ENCODE measurements at regions not wholly inside any gene's neighbourhood (a gene's known extent, or its start where the extent isn't known, plus 50 kb on each side); places are given as distances from the start of the nearest gene placed in this dataset.

DNA sequence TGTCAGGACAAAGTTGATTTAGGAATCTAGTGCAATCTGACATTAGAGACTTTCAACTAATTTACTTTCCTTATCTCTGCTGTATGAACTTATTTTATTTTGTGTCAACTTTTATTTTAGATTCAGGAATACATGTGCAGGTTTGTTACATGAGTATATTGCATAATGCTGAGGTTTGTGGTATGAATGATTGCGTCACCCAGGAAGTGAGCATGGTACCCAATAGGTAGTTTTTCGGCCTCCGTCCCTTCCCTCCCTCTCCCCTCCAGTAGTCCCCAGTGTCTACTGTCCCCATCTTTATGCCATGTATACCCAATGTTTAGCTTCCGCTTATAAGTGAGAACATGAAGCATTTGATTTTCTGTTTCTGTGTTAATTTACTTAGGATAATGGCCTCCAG, 68.7 kb upstream of the TEX13D start:
- TF ChIP-seq ISL1 (CRISPR knock-in tag; IDR thresholded peaks at IDR 0.05) (no peak), RARB (CRISPR knock-in tag; IDR thresholded peaks at IDR 0.05) (no peak), TOX (CRISPR knock-in tag; IDR thresholded peaks at IDR 0.05; ENCODE audit: borderline replicate concordance) (no peak), ZNF565 (CRISPR knock-in tag; conservative IDR thresholded peaks at IDR 0.05; ENCODE audit: low read depth) (no peak), ARNTL (CRISPR knock-in tag; IDR thresholded peaks at IDR 0.05; ENCODE audit: borderline replicate concordance, low read depth) (no peak), ESRRG (CRISPR knock-in tag; IDR thresholded peaks at IDR 0.05) (no peak), ZC3H10 (CRISPR knock-in tag; IDR thresholded peaks at IDR 0.05) (no peak), BACH2 (CRISPR knock-in tag; IDR thresholded peaks at IDR 0.05; ENCODE audit: borderline replicate concordance) (no peak)
- TF ChIP-seq, protein P1, sequence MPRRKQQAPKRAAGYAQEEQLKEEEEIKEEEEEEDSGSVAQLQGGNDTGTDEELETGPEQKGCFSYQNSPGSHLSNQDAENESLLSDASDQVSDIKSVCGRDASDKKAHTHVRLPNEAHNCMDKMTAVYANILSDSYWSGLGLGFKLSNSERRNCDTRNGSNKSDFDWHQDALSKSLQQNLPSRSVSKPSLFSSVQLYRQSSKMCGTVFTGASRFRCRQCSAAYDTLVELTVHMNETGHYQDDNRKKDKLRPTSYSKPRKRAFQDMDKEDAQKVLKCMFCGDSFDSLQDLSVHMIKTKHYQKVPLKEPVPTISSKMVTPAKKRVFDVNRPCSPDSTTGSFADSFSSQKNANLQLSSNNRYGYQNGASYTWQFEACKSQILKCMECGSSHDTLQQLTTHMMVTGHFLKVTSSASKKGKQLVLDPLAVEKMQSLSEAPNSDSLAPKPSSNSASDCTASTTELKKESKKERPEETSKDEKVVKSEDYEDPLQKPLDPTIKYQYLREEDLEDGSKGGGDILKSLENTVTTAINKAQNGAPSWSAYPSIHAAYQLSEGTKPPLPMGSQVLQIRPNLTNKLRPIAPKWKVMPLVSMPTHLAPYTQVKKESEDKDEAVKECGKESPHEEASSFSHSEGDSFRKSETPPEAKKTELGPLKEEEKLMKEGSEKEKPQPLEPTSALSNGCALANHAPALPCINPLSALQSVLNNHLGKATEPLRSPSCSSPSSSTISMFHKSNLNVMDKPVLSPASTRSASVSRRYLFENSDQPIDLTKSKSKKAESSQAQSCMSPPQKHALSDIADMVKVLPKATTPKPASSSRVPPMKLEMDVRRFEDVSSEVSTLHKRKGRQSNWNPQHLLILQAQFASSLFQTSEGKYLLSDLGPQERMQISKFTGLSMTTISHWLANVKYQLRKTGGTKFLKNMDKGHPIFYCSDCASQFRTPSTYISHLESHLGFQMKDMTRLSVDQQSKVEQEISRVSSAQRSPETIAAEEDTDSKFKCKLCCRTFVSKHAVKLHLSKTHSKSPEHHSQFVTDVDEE (CRISPR knock-in tag; IDR thresholded peaks at IDR 0.05) = no peak
- TF ChIP-seq, protein P2, sequence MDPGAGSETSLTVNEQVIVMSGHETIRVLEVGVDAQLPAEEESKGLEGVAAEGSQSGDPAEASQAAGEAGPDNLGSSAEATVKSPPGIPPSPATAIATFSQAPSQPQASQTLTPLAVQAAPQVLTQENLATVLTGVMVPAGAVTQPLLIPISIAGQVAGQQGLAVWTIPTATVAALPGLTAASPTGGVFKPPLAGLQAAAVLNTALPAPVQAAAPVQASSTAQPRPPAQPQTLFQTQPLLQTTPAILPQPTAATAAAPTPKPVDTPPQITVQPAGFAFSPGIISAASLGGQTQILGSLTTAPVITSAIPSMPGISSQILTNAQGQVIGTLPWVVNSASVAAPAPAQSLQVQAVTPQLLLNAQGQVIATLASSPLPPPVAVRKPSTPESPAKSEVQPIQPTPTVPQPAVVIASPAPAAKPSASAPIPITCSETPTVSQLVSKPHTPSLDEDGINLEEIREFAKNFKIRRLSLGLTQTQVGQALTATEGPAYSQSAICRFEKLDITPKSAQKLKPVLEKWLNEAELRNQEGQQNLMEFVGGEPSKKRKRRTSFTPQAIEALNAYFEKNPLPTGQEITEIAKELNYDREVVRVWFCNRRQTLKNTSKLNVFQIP (CRISPR knock-in tag; IDR thresholded peaks at IDR 0.05; ENCODE audit: borderline replicate concordance, low read depth) = no peak
- TF ChIP-seq, protein P3, sequence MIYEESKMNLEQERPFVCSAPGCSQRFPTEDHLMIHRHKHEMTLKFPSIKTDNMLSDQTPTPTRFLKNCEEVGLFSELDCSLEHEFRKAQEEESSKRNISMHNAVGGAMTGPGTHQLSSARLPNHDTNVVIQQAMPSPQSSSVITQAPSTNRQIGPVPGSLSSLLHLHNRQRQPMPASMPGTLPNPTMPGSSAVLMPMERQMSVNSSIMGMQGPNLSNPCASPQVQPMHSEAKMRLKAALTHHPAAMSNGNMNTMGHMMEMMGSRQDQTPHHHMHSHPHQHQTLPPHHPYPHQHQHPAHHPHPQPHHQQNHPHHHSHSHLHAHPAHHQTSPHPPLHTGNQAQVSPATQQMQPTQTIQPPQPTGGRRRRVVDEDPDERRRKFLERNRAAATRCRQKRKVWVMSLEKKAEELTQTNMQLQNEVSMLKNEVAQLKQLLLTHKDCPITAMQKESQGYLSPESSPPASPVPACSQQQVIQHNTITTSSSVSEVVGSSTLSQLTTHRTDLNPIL (CRISPR knock-in tag; IDR thresholded peaks at IDR 0.05; ENCODE audit: low read depth) = no peak
- ATAC-seq = no peak

DNA sequence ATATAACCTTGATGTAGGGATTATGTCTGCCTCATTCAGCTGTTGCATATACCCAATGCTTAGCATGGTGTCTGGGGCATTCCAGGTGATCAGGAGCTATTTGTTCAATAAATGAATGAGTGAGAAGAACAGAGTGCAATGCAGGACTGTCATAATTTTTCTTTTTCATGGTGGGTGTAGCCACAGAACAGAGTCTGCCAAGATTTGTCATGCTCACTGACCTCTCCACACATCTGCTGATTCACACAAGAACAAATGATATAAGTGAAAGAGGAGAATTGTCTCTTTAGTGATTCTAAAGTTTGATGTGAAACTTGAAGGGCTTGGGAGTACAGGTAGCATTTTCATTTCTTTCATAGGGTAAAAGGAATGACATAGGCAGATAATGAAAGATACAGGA, 64.4 kb upstream of the TEX13D start:
- TF ChIP-seq RARB (CRISPR knock-in tag; IDR thresholded peaks at IDR 0.05) (no peak), ISL1 (CRISPR knock-in tag; IDR thresholded peaks at IDR 0.05) (no peak), CSDC2 (CRISPR knock-in tag; IDR thresholded peaks at IDR 0.05) (no peak), ZNF70 (CRISPR knock-in tag; IDR thresholded peaks at IDR 0.05) (no peak), ZFP3 (CRISPR knock-in tag; IDR thresholded peaks at IDR 0.05) (no peak), GLIS3 (CRISPR knock-in tag; IDR thresholded peaks at IDR 0.05) (no peak), TOX (CRISPR knock-in tag; IDR thresholded peaks at IDR 0.05; ENCODE audit: borderline replicate concordance) (no peak), PPARA (CRISPR knock-in tag; IDR thresholded peaks at IDR 0.05; ENCODE audit: borderline replicate concordance) (no peak), OSR1 (CRISPR knock-in tag; IDR thresholded peaks at IDR 0.05) (no peak), ZNF8 (CRISPR knock-in tag; IDR thresholded peaks at IDR 0.05) (no peak), TCF4 (CRISPR knock-in tag; IDR thresholded peaks at IDR 0.05; ENCODE audit: borderline replicate concordance) (no peak), ARNTL (CRISPR knock-in tag; IDR thresholded peaks at IDR 0.05; ENCODE audit: borderline replicate concordance, low read depth) (no peak), BACH2 (CRISPR knock-in tag; IDR thresholded peaks at IDR 0.05; ENCODE audit: borderline replicate concordance) (no peak)
- TF ChIP-seq, protein P3 (CRISPR knock-in tag; IDR thresholded peaks at IDR 0.05; ENCODE audit: low read depth) = no peak
- no peak for ATAC-seq

DNA sequence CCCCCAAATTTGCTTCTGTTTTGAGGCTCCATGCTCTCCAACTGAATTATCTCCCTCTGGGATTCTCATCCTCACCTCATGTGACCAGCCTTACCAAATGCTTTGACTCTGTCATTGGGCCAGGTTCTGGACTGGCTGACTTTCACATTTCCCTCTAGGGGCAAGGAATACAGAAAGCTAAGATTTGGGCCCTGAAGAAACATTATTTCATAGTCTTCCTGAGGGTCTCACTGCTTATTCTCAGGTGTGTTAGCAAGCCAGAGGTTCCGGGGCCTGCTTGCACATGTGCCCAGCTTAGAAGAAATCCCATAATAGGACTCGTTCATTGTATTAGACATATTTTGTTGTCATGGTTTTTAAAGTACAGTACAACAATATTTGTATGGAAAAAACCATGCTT, 62.6 kb upstream of the TEX13D start:
- no peak for ATAC-seq
- TF ChIP-seq, protein P2 (CRISPR knock-in tag; IDR thresholded peaks at IDR 0.05; ENCODE audit: borderline replicate concordance, low read depth) = no peak
- no peak for TF ChIP-seq TOX (CRISPR knock-in tag; IDR thresholded peaks at IDR 0.05; ENCODE audit: borderline replicate concordance)
- TF ChIP-seq RARB (CRISPR knock-in tag; IDR thresholded peaks at IDR 0.05) = no peak
- no peak for TF ChIP-seq ZNF565 (CRISPR knock-in tag; conservative IDR thresholded peaks at IDR 0.05; ENCODE audit: low read depth)
- no peak for TF ChIP-seq SNAI2 (CRISPR knock-in tag; IDR thresholded peaks at IDR 0.05)
- TF ChIP-seq, protein P4, sequence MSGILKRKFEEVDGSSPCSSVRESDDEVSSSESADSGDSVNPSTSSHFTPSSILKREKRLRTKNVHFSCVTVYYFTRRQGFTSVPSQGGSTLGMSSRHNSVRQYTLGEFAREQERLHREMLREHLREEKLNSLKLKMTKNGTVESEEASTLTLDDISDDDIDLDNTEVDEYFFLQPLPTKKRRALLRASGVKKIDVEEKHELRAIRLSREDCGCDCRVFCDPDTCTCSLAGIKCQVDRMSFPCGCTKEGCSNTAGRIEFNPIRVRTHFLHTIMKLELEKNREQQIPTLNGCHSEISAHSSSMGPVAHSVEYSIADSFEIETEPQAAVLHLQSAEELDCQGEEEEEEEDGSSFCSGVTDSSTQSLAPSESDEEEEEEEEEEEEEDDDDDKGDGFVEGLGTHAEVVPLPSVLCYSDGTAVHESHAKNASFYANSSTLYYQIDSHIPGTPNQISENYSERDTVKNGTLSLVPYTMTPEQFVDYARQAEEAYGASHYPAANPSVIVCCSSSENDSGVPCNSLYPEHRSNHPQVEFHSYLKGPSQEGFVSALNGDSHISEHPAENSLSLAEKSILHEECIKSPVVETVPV (CRISPR knock-in tag; IDR thresholded peaks at IDR 0.05) = no peak
- TF ChIP-seq TCF4 (CRISPR knock-in tag; IDR thresholded peaks at IDR 0.05; ENCODE audit: borderline replicate concordance) = no peak
- TF ChIP-seq, protein P3 (CRISPR knock-in tag; IDR thresholded peaks at IDR 0.05; ENCODE audit: low read depth) = no peak
- TF ChIP-seq ZFP30 (CRISPR knock-in tag; IDR thresholded peaks at IDR 0.05) = no peak
- TF ChIP-seq PPARA (CRISPR knock-in tag; IDR thresholded peaks at IDR 0.05; ENCODE audit: borderline replicate concordance) = no peak
- no peak for TF ChIP-seq PATZ1 (CRISPR knock-in tag; IDR thresholded peaks at IDR 0.05; ENCODE audit: borderline replicate concordance)
- no peak for TF ChIP-seq ZC3H10 (CRISPR knock-in tag; IDR thresholded peaks at IDR 0.05)
- no peak for TF ChIP-seq GLIS3 (CRISPR knock-in tag; IDR thresholded peaks at IDR 0.05)
- no peak for TF ChIP-seq ZNF8 (CRISPR knock-in tag; IDR thresholded peaks at IDR 0.05)
- no peak for TF ChIP-seq CSDC2 (CRISPR knock-in tag; IDR thresholded peaks at IDR 0.05)
- TF ChIP-seq ARNTL (CRISPR knock-in tag; IDR thresholded peaks at IDR 0.05; ENCODE audit: borderline replicate concordance, low read depth) = no peak
- no peak for TF ChIP-seq ZFP3 (CRISPR knock-in tag; IDR thresholded peaks at IDR 0.05)
